Osteocyte (in vitro differentiated cells): ENCODE measurements at regions not wholly inside any gene's neighbourhood (a gene's known extent, or its start where the extent isn't known, plus 50 kb on each side); places are given as distances from the start of the nearest gene placed in this dataset.
A peak's percentile ranks its signal among the peaks of the same experiment; 100 is the strongest.

ENCODE experiments used
- DNase-seq: peaks from one replicate; pipeline ENCODE4 v3.0.0; 2021; ENCODE audit warnings: mixed read lengths; ENCODE audit not compliant: unreplicated experiment; ENCODE audit errors: extremely low spot score
- H3K27ac Mint-ChIP-seq: one replicate; pipeline ENCODE4 v1.8.0; 2021; ENCODE audit warnings: mild to moderate bottlenecking, mixed read lengths; ENCODE audit not compliant: unreplicated experiment
- H3K27me3 Mint-ChIP-seq: one replicate; pipeline ENCODE4 v1.8.0; 2021; ENCODE audit warnings: mixed read lengths; ENCODE audit not compliant: unreplicated experiment
- H3K36me3 Mint-ChIP-seq: one replicate; pipeline ENCODE4 v1.8.0; 2021; ENCODE audit warnings: mixed read lengths; ENCODE audit not compliant: unreplicated experiment
- H3K4me1 Mint-ChIP-seq: one replicate; pipeline ENCODE4 v1.8.0; 2021; ENCODE audit warnings: mixed read lengths; ENCODE audit not compliant: unreplicated experiment
- H3K4me3 Mint-ChIP-seq: one replicate; pipeline ENCODE4 v1.8.0; 2021; ENCODE audit warnings: mild to moderate bottlenecking, moderate library complexity, mixed read lengths; ENCODE audit not compliant: unreplicated experiment
- H3K9me3 Mint-ChIP-seq: one replicate; pipeline ENCODE4 v1.8.0; 2021; ENCODE audit warnings: mixed read lengths; ENCODE audit not compliant: unreplicated experiment
- CTCF ChIP-seq: fragments of 200-600 bp; sonication (generic); IDR thresholded peaks from 2 replicates; pipeline ENCODE4 v1.5.0; 2021; ENCODE audit warnings: antibody characterized with exemption, mild to moderate bottlenecking, moderate library complexity

GRCh38 chr13:74825152-74825937 lies 656.6 kb downstream of the TBC1D4 start:
- Mint-ChIP-seq H3K4me1 (peaks cover 13% of the 10 kb centered on the region), H3K36me3 (no peaks in the 10 kb centered on the region), H3K9me3 (no peaks in the 10 kb centered on the region), H3K27ac (peak overlapping the region; percentile 55), H3K4me3 (no peak overlapping the region), H3K27me3 (no peaks in the 10 kb centered on the region)
- DNase-seq: no peak
- no peak for TF ChIP-seq CTCF

GRCh38 chr13:74820809-74821208 lies 661.2 kb downstream of the TBC1D4 start:
- Mint-ChIP-seq H3K4me1 (peaks cover 15% of the 10 kb centered on the region), H3K36me3 (peaks cover 5% of the 10 kb centered on the region), H3K4me3 (no peak overlapping the region), H3K27me3 (no peaks in the 10 kb centered on the region), H3K9me3 (peaks cover 12% of the 10 kb centered on the region), H3K27ac (no peak overlapping the region)
- no peak for DNase-seq
- no peak for TF ChIP-seq CTCF

- Mint-ChIP-seq H3K9me3 (peaks cover 21% of the 10 kb centered on the region), H3K27me3 (no peaks in the 10 kb centered on the region), H3K36me3 (peaks cover 5% of the 10 kb centered on the region), H3K27ac (no peak overlapping the region), H3K4me3 (no peak overlapping the region), H3K4me1 (peaks cover 4% of the 10 kb centered on the region)
- no peak for TF ChIP-seq CTCF
- DNase-seq: no peak
Observed at GRCh38 chr13:74819549-74819948, 662.4 kb downstream of the TBC1D4 start.

GRCh38 chr13:74816737-74817136 lies 665.2 kb downstream of the TBC1D4 start:
- H3K9me3 Mint-ChIP-seq: peaks cover 37% of the 10 kb centered on the region
- no peak for DNase-seq
- H3K4me1 Mint-ChIP-seq: peaks cover 4% of the 10 kb centered on the region
- H3K4me3 Mint-ChIP-seq: no peak overlapping the region
- H3K27ac Mint-ChIP-seq: no peak overlapping the region
- no peaks in the 10 kb centered on the region for H3K27me3 Mint-ChIP-seq
- H3K36me3 Mint-ChIP-seq: peaks cover 13% of the 10 kb centered on the region
- no peak for TF ChIP-seq CTCF

- Mint-ChIP-seq H3K4me1 (peaks cover 2% of the 10 kb centered on the region), H3K9me3 (peaks cover 23% of the 10 kb centered on the region), H3K36me3 (peaks cover 5% of the 10 kb centered on the region), H3K27me3 (no peaks in the 10 kb centered on the region), H3K27ac (no peak overlapping the region), H3K4me3 (no peak overlapping the region)
- no peak for DNase-seq
- no peak for TF ChIP-seq CTCF
Observed at GRCh38 chr13:74796157-74796556, 662.0 kb upstream of the KLF12 start.
